ENCODE measurements at regions not wholly inside any gene's neighbourhood (a gene's known extent, or its start where the extent isn't known, plus 50 kb on each side); places are given as distances from the start of the nearest gene placed in this dataset.

DNA sequence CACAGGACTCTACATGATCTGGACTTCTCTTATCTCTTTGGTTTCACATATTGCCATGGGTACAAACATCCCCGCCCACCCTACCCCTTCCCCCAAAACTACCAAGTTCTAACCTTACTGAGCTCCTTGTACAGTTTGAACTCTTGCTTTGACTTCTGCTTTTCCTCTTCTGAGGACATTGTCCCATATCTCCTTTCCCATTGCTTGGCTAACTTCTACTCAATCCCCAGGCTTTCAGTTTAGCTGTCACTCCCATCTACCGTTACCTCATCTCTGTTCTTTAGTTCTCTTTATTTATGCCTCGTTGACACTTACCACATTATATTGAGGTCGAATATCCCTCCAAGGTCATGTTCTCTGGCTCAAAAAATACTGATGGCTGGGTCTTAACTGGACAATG is 393.5 kb upstream of the CADM1 start:
- no peaks in the 10 kb centered on the region for H3K4me1 ChIP-seq
- no peak for DNase-seq (ENCODE audit: low spot score in 2 of 2)
- no peak for TF ChIP-seq POLR2A (IDR thresholded peaks at IDR 0.05)
- TF ChIP-seq EP300 (IDR thresholded peaks at IDR 0.05) = no peak
- no peak for TF ChIP-seq POLR2AphosphoS5 (IDR thresholded peaks at IDR 0.05)
- TF ChIP-seq, protein P1, sequence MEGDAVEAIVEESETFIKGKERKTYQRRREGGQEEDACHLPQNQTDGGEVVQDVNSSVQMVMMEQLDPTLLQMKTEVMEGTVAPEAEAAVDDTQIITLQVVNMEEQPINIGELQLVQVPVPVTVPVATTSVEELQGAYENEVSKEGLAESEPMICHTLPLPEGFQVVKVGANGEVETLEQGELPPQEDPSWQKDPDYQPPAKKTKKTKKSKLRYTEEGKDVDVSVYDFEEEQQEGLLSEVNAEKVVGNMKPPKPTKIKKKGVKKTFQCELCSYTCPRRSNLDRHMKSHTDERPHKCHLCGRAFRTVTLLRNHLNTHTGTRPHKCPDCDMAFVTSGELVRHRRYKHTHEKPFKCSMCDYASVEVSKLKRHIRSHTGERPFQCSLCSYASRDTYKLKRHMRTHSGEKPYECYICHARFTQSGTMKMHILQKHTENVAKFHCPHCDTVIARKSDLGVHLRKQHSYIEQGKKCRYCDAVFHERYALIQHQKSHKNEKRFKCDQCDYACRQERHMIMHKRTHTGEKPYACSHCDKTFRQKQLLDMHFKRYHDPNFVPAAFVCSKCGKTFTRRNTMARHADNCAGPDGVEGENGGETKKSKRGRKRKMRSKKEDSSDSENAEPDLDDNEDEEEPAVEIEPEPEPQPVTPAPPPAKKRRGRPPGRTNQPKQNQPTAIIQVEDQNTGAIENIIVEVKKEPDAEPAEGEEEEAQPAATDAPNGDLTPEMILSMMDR (IDR thresholded peaks at IDR 0.05) = no peak
- H3K4me3 ChIP-seq = no peak overlapping the region
- H3K27me3 ChIP-seq = no peaks in the 10 kb centered on the region
- no peaks in the 10 kb centered on the region for H3K36me3 ChIP-seq
- WGBS = 53% methylated on average over 3 of the region's 4 CpGs
- no peaks in the 10 kb centered on the region for H3K9me3 ChIP-seq
- no peak overlapping the region for H3K27ac ChIP-seq

DNA sequence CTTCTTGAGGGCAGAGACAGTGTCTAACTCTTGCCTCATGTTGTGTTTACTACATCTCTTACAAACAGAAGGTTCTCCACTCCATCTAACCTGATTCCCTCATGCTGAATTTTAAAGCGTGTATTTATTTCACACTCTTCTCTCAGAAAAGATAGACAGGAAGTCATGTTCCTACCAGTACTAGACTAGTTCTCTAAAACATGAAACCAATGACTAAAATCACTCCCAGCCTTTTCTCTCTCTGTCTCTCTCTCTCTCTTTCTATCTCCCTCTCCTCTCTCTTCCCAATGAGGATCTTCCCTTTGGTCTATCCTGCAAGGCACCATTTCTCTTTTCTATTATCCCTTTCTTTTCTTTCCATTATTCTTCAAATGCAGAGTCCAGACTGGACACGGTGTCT is 391.9 kb upstream of the CADM1 start:
- no peak for DNase-seq (ENCODE audit: low spot score in 2 of 2)
- no peak for TF ChIP-seq POLR2A (IDR thresholded peaks at IDR 0.05)
- TF ChIP-seq EP300 (IDR thresholded peaks at IDR 0.05) = no peak
- no peak for TF ChIP-seq POLR2AphosphoS5 (IDR thresholded peaks at IDR 0.05)
- TF ChIP-seq, protein P1 (IDR thresholded peaks at IDR 0.05) = no peak
- Histone ChIP-seq H3K4me3 (no peak overlapping the region), H3K4me1 (no peaks in the 10 kb centered on the region), H3K9me3 (no peaks in the 10 kb centered on the region), H3K36me3 (no peaks in the 10 kb centered on the region), H3K27me3 (no peaks in the 10 kb centered on the region), H3K27ac (no peak overlapping the region)
- WGBS = 97% methylated on average over 2 of the region's 2 CpGs

DNA sequence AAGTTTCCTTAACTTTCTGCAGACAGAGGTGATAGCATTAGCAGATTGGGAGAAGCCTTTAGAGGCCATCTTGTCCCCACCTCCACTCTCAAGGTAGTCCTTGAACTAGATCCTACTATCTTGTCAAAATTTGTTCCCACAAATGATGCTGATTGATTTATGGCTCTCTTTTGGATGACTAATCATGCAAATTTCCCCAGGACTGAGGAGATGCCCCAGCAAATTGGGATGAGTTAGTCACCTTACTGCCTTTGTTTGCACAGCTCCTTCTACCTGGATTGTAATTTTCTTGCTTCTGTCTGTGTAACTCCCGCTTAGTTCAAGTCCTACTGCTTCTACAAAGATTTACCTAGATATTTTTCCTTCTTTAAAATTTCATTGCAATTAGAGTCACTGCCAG is 391.4 kb upstream of the CADM1 start:
- no peak overlapping the region for H3K27ac ChIP-seq
- no peak overlapping the region for H3K4me3 ChIP-seq
- no peak for DNase-seq (ENCODE audit: low spot score in 2 of 2)
- no peak for TF ChIP-seq POLR2A (IDR thresholded peaks at IDR 0.05)
- TF ChIP-seq POLR2AphosphoS5 (IDR thresholded peaks at IDR 0.05) = no peak
- TF ChIP-seq, protein P1 (IDR thresholded peaks at IDR 0.05) = no peak
- TF ChIP-seq EP300 (IDR thresholded peaks at IDR 0.05) = no peak
- H3K4me1 ChIP-seq = no peaks in the 10 kb centered on the region
- no peaks in the 10 kb centered on the region for H3K9me3 ChIP-seq
- H3K27me3 ChIP-seq = no peaks in the 10 kb centered on the region
- WGBS = 94% methylated on average over 1 of the region's 1 CpG
- H3K36me3 ChIP-seq = no peaks in the 10 kb centered on the region

DNA sequence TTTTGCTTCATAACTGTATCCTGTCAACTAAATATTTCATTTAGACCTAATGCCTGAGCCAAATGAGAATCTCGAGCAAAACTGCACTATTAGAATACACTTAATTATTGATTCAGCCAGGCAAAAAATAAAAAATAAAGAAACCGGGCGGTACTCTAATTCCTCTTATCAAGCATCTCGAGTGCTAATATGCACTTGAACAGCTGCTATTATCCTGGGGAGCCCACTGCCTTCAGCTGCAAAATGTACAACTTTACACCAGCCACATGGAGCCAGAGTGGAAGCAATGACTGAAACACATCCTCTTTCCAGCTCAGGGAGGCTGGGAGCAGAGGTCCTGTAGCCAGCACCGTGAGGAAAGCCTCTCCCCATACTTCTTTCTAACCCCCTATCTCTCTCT is 390.0 kb upstream of the CADM1 start:
- TF ChIP-seq, protein P1 (IDR thresholded peaks at IDR 0.05) = no peak
- TF ChIP-seq POLR2A (IDR thresholded peaks at IDR 0.05) (no peak), EP300 (IDR thresholded peaks at IDR 0.05) (no peak), POLR2AphosphoS5 (IDR thresholded peaks at IDR 0.05) (no peak)
- no peak for DNase-seq (ENCODE audit: low spot score in 2 of 2)
- 68% methylated on average over 5 of the region's 5 CpGs for WGBS
- H3K27ac ChIP-seq = no peak overlapping the region
- no peak overlapping the region for H3K4me3 ChIP-seq
- no peaks in the 10 kb centered on the region for H3K9me3 ChIP-seq
- H3K36me3 ChIP-seq = no peaks in the 10 kb centered on the region
- no peaks in the 10 kb centered on the region for H3K4me1 ChIP-seq
- H3K27me3 ChIP-seq = no peaks in the 10 kb centered on the region

DNA sequence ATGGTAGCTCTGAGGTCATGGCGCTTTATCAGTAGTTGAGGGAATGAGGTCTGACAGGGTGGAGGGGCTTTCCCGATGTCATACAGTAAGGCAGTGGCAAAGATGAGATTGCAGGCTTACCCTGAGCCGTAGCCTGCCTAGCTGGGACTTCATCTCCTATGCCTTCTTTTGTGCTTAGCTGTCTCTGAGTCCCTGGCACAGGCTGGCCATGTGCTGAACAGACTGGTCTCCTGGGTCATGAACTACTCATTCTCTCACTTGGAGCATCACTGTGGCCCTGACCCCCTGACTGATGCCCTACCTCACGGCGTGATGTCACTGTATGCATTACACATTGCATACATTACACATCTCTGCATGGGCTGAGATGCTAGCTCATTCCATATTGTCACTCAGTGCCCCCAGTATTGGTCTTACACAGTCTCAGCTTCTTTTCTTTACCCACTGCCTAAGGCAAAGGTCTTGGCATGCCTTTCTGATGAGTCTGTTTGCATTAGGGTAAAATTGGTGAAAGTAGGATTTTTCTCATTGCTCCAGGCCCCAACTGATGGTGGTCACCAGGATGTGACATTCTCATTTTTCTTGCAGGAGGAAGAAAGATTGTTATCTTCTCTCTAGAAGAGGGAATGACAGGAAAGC is 389.4 kb upstream of the CADM1 start:
- TF ChIP-seq POLR2A (IDR thresholded peaks at IDR 0.05) (no peak), EP300 (IDR thresholded peaks at IDR 0.05) (no peak), POLR2AphosphoS5 (IDR thresholded peaks at IDR 0.05) (no peak)
- TF ChIP-seq, protein P1 (IDR thresholded peaks at IDR 0.05) = no peak
- no peaks in the 10 kb centered on the region for H3K9me3 ChIP-seq
- no peaks in the 10 kb centered on the region for H3K36me3 ChIP-seq
- WGBS = 87% methylated on average over 5 of the region's 5 CpGs
- no peak for DNase-seq (ENCODE audit: low spot score in 2 of 2)
- no peak overlapping the region for H3K4me3 ChIP-seq
- no peaks in the 10 kb centered on the region for H3K4me1 ChIP-seq
- H3K27ac ChIP-seq = no peak overlapping the region
- no peaks in the 10 kb centered on the region for H3K27me3 ChIP-seq

All from suprapubic skin (tissue), 4 donors.